ENCODE measurements at regions not wholly inside any gene's neighbourhood (a gene's known extent, or its start where the extent isn't known, plus 50 kb on each side); places are given as distances from the start of the nearest gene placed in this dataset.

DNA sequence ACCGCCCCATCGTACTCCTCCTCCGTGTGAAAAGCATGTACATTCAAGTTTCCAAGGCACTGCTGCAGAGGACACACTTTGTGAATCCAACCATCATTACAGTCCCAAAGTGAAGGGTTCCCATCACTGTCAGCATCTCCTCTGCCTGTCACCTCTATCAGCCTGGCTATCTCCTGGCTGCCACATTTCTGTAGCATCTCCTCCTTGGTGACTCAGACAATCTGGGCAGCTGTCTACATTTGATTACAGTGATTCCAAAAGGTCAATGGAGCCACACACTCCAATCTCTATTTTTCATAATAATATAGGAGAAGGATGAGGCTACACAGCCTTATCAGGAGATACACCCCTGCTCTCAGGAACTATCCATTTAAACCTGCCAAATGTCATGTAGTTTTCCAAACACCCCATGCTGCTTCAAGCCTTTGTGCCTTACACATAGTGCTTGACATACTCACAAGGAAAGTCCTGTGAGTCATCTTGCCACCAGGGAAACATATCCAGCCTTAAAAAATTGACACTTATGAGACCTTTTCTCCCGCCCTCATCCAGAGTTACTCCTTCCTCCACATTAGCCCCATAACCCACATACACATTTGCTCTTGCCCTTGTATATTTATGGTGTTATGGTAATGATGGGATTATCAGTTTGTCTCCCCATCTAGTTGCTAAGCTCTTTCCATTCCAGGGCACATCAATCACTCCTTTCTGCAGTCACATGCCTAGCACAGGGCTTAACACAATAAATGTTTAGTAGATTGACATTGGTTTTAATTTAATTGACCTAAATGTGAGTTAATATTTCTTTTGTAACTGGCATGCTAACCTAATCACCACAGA, 250.1 kb upstream of the CDH5 start:
- Histone ChIP-seq H4K20me1 (ENCODE audit: control insufficient read depth, insufficient read depth, low read depth, low read length) (no peaks in the 10 kb centered on the region), H3F3A (ENCODE audit: control insufficient read depth, insufficient read depth) (no peaks in the 10 kb centered on the region), H3K27ac (ENCODE audit: low read depth, low read length) (no peak overlapping the region), H3K9me3 (ENCODE audit: control insufficient read depth, insufficient read depth, low read length) (no peaks in the 10 kb centered on the region), H3K4me1 (ENCODE audit: control insufficient read depth, low read length) (no peaks in the 10 kb centered on the region), H3K27me3 (ENCODE audit: control insufficient read depth, low read length) (no peaks in the 10 kb centered on the region), H3K79me2 (ENCODE audit: control insufficient read depth, low read length) (no peaks in the 10 kb centered on the region), H3K4me3 (ENCODE audit: low read length) (no peak overlapping the region), H3K36me3 (ENCODE audit: control insufficient read depth, low read length) (no peaks in the 10 kb centered on the region), H3K4me2 (ENCODE audit: low read length) (no peak overlapping the region), H3K9me2 (replicated peaks; ENCODE audit: control insufficient read depth, low read length) (no peaks in the 10 kb centered on the region)
- TF ChIP-seq, protein P1, sequence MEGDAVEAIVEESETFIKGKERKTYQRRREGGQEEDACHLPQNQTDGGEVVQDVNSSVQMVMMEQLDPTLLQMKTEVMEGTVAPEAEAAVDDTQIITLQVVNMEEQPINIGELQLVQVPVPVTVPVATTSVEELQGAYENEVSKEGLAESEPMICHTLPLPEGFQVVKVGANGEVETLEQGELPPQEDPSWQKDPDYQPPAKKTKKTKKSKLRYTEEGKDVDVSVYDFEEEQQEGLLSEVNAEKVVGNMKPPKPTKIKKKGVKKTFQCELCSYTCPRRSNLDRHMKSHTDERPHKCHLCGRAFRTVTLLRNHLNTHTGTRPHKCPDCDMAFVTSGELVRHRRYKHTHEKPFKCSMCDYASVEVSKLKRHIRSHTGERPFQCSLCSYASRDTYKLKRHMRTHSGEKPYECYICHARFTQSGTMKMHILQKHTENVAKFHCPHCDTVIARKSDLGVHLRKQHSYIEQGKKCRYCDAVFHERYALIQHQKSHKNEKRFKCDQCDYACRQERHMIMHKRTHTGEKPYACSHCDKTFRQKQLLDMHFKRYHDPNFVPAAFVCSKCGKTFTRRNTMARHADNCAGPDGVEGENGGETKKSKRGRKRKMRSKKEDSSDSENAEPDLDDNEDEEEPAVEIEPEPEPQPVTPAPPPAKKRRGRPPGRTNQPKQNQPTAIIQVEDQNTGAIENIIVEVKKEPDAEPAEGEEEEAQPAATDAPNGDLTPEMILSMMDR (IDR thresholded peaks at IDR 0.05; ENCODE audit: low read depth, low read length, poor library complexity, severe bottlenecking): no peak
- no peak for TF ChIP-seq EZH2phosphoT487 (IDR thresholded peaks at IDR 0.05; ENCODE audit: borderline replicate concordance, low read length)

DNA sequence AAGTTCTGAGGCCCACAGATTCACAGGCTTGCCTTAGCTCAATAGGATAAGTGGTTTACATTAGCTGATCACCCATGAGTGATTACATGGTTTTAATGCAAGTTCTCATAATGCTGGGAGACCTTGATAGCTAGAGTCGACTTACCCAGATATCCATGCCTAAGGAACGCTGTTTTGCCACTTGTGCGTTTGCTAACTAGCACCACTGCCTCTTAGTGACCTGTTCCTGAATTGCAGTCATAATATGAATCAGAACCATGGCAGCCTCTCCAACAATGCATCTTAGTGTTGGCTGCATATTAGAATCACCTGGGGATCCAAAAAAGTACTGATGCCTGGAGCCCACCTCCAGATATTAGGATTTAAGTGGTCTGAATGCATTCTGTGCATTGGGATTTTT, 251.1 kb upstream of the CDH5 start:
- H3F3A ChIP-seq (ENCODE audit: control insufficient read depth, insufficient read depth): no peaks in the 10 kb centered on the region
- no peaks in the 10 kb centered on the region for H3K79me2 ChIP-seq (ENCODE audit: control insufficient read depth, low read length)
- no peak overlapping the region for H3K4me2 ChIP-seq (ENCODE audit: low read length)
- no peaks in the 10 kb centered on the region for H4K20me1 ChIP-seq (ENCODE audit: control insufficient read depth, insufficient read depth, low read depth, low read length)
- H3K9me3 ChIP-seq (ENCODE audit: control insufficient read depth, insufficient read depth, low read length): no peaks in the 10 kb centered on the region
- no peak overlapping the region for H3K27ac ChIP-seq (ENCODE audit: low read depth, low read length)
- no peaks in the 10 kb centered on the region for H3K9me2 ChIP-seq (replicated peaks; ENCODE audit: control insufficient read depth, low read length)
- H3K4me3 ChIP-seq (ENCODE audit: low read length): no peak overlapping the region
- no peaks in the 10 kb centered on the region for H3K27me3 ChIP-seq (ENCODE audit: control insufficient read depth, low read length)
- no peaks in the 10 kb centered on the region for H3K4me1 ChIP-seq (ENCODE audit: control insufficient read depth, low read length)
- H3K36me3 ChIP-seq (ENCODE audit: control insufficient read depth, low read length): no peaks in the 10 kb centered on the region
- no peak for TF ChIP-seq EZH2phosphoT487 (IDR thresholded peaks at IDR 0.05; ENCODE audit: borderline replicate concordance, low read length)
- TF ChIP-seq, protein P1 (IDR thresholded peaks at IDR 0.05; ENCODE audit: low read depth, low read length, poor library complexity, severe bottlenecking): no peak

DNA sequence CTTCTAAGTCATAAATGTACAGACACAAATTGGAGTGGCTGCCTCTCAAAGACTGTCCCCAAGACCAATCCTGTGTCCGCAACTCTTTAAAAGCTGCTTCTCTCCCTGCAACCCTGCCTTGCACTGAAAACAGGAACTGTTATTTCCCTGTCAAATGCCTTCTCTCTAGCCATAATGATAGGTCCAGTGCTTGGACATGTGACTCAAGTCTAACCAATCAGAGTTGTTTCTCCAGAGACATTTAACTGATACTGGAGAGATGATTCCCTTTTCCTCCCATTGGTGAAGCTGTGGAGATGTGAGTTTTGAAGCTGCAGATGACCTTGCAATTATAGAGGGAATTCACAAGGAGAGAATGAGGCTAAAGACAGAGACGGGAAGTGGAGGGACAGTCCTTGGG, 253.3 kb upstream of the CDH5 start:
- Histone ChIP-seq H3K27me3 (ENCODE audit: control insufficient read depth, low read length) (no peaks in the 10 kb centered on the region), H4K20me1 (ENCODE audit: control insufficient read depth, insufficient read depth, low read depth, low read length) (no peaks in the 10 kb centered on the region), H3K9me3 (ENCODE audit: control insufficient read depth, insufficient read depth, low read length) (no peaks in the 10 kb centered on the region), H3K4me1 (ENCODE audit: control insufficient read depth, low read length) (no peaks in the 10 kb centered on the region), H3K36me3 (ENCODE audit: control insufficient read depth, low read length) (no peaks in the 10 kb centered on the region), H3K27ac (ENCODE audit: low read depth, low read length) (no peak overlapping the region), H3F3A (ENCODE audit: control insufficient read depth, insufficient read depth) (no peaks in the 10 kb centered on the region), H3K79me2 (ENCODE audit: control insufficient read depth, low read length) (no peaks in the 10 kb centered on the region), H3K9me2 (replicated peaks; ENCODE audit: control insufficient read depth, low read length) (no peaks in the 10 kb centered on the region), H3K4me2 (ENCODE audit: low read length) (no peak overlapping the region), H3K4me3 (ENCODE audit: low read length) (no peak overlapping the region)
- no peak for TF ChIP-seq EZH2phosphoT487 (IDR thresholded peaks at IDR 0.05; ENCODE audit: borderline replicate concordance, low read length)
- TF ChIP-seq, protein P1 (IDR thresholded peaks at IDR 0.05; ENCODE audit: low read depth, low read length, poor library complexity, severe bottlenecking): no peak

Measured in DOHH2 (cell line).